NCI-H1092 (cell line): ENCODE measurements at regions not wholly inside any gene's neighbourhood (a gene's known extent, or its start where the extent isn't known, plus 50 kb on each side); places are given as distances from the start of the nearest gene placed in this dataset.
"Not testable (repeated sequence)": the region's sequence is repeated elsewhere in the genome, so short reads cannot be mapped to it uniquely, and the experiment has no call there.

Source experiments
- DNase-seq: peaks from one replicate; lab custom pipeline; 2025; lab: John Stamatoyannopoulos, UW

DNA sequence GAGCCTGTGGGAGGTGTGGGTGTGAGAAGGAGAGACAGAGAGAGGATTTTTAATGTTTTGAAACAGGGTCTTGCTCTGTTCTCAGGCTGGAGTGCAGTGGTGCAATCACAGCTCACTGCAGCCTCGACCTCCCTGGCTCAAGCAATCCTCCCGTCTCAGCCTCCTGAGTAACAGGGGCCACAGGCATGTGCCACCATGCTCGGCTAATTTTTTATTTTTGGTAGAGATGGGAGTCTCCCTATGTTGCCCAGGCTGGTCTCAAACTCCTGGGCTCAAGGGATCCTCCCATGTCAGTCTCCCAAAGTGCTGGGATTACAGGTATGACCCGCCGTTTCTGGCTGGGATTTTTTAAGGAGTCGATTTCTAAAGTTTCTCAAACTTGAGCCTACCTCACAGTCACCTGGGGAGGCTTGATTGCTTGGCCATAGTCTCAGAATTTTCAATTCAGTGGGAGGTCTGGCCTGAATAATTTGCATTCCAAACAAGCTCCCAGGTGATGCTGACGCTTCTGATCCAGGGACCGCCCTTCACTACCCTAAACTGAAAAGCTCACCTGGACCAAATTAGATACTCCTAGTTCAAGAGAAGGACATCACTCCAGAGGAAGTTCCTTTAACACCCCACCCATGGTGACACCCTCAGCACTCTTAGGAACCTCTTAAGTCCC is 70.8 kb upstream of the SLC1A4 start:
- no peak for DNase-seq

DNA sequence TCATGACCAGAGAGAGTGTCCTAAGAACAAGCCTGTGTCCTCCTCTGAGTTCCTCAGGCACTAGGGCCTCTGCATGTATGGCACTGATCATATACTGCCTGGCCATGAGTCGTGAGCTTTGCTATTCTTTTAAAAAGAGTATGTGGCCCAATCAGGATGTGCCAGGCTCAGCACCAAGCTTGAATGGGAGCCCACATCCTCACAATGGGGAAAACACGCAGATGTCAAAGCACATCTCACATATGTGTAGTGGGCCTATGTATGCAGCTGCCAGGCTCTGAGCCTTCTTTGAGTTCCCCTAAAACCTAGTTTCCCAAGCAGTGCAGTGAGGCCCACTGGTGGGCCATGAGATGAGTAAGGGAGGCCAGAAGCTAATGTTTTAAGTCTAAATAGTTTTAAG is 69.9 kb upstream of the SLC1A4 start:
- no peak for DNase-seq

DNA sequence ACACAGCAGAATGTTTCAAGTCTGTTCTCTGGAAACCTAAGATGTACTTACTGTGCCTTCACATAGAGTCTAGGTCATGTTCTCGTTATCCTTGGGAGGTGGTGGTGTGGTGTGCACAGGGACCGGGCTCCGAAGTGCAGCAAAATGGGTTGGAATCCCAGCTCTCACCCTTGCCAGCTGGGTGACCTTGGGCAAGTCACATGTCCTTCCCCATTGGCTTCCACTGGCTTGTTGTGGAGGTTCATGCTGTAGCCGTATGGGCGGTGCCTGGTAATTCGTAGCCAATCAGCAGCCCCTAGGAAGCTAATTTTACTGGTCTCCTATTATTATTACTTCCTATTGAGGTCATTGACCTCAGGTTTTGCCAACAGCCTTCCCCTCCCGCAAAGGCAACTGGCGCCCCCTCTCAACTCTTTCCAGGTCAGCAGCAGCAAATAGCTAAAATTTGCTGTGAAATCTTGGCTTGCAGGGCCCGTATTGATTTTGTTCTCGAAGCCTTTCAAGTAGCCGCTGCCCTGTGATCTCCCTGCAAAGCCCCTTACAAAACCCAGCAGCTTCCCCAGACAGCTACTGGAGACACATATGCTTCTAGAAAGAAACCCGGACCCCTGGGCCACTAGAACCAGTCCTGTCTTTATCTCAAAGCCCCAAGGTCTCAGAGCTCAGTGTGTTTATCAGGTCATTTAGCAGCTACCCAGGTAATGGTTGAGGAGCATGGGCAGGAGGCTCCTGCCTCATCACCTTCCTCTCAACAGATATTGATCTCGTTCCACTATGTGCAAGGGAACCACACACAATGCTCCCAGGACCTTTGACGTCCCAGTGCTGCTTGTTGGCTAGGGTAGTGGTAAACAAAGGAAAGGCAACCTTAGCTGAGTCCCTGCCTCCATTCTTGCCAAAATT is 66.5 kb upstream of the SLC1A4 start:
- DNase-seq, result no peak

DNA sequence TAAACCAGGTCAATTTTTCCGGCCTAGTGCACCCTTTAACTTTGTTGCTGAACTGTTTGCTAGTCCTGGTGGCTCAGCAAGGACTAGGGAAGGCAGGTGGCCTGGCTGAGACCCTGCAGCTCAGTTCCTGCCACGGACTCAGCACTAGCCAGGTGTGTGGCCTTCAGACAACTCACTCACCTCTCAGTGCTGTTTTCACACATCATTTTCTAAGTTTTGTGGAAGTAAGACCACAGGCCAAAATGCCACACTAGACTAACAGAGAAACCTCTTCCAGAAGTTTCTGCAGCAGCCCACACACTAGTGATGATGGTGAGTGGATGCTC is 65.9 kb upstream of the SLC1A4 start:
- no peak for DNase-seq

DNA sequence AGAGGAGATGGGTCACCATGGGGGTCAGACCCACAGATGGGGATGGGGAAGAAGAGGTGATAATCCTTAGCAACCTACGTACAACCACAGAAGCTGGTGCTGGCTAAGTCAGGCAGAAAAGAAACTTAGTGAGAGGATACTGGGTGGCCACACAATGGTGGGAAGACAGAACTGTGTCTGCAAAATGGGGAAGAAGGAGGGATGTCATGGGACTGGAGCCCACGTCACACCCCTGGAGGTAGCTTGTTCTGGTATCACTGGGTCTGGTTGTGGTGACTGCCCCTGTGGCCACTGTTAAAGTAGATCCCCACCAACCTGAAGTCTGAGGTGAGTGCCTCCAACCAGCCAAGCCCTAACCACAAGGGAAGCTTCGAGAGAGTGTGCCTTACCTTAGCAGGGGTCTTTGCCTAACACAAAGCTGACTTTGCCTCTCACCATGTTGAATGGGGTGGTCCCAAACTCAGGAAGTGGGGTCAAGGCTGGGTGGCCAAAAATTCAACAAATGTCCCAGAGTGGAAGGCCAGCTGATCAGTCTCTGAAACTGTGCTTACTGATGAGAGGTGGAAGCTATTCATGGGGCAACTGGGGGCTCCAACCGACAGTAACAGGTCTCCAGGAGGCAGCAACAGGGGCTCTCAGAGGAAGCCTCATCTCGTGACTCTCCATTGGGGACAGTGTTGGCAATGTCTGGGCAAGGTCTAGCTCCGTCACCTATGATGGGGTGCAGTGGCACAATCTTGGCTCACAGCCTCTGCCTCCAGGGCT is 64.8 kb upstream of the SLC1A4 start:
- no peak for DNase-seq

DNA sequence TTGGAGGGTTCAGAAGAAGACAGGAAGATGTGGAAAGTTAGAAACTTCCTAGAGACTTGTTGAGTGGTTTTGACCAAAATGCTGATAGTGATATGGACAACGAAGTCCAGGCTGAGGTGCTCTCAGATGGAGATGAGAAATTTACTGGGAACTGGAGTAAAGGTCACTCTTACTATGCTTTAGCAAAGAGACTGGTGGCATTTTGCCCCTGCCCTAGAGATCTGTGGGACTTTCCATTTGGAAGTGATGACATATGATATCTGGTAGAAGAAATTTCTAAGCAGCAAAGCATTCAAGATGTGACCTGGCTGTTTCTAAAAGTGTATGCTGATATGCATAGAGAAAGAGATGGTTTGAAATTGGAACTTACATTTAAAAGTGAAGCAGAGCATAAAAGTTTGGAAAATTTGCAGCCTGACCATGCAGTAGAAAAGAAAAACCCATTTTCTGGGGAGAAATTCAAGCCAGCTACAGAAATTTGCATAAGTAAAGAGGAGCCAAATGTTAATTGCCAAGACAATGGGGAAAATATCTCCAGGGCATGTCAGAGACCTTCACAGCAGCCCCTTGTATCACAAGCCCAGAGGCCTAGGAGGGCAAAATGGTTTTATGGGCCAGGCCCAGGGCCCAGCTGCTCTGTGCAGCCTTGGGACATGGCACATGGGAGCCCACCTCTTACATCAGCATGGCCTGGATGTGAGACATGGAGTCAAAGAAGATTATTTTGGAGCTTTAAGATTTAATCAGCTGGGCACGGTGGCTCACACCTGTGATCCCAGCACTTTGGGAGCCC is 63.1 kb upstream of the SLC1A4 start:
- DNase-seq, result not testable (repeated sequence)

DNA sequence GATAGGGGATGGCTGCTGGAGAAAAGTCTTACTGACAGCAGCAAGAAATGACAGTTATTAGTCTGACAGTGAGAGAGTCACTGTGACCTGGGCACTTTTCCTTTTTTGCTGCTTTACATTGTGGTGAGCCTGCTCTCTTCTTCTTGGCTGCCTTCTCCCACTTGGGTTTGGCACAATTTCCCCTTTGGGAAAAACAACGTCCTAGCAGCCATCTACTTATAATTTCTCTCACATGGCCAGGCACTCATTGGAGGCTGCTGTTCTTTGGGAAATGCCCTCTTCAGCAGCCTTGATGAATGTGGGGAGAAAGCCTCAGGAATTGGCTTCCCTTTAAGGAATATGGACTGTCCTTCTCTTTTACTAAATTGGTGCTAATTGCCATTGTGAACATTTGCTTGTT is 60.4 kb upstream of the SLC1A4 start:
- DNase-seq, result no peak

DNA sequence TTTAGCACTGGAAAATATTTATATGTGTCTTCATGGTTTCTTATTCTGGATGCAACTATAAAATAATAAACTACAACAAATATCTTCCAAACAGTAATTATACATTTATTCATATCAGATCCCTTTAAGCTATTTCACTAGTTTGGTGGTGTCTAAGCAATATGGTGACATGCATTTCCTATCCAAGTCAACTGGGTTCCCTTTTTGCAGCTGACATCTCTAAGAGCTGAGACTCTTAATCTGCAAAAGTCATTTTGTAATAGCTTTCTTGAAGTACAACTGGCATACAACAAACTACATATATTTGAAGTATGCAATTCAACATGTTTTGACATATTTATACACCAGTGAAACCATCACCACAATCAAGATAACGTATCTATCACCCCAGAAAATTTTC is 59.9 kb upstream of the SLC1A4 start:
- DNase-seq, result no peak

DNA sequence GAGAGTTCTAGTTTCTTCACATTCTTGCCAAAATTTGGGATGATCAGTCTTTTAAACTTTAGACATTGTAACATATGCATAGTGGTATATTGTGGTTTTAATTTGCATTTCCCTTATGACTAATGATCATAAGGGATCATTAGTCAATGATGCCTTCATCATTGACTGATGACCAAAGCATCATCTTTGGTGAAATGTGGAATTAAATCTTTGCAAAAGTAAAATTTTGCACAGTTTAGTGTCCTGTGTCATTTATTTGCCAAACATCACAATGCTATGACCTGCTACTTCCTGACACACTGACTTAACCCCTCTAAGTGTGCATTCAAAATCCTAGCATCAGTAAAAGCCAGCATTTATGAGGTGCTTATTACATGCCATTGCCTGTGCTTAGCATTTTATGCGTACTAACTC is 58.9 kb upstream of the SLC1A4 start:
- no peak for DNase-seq

DNA sequence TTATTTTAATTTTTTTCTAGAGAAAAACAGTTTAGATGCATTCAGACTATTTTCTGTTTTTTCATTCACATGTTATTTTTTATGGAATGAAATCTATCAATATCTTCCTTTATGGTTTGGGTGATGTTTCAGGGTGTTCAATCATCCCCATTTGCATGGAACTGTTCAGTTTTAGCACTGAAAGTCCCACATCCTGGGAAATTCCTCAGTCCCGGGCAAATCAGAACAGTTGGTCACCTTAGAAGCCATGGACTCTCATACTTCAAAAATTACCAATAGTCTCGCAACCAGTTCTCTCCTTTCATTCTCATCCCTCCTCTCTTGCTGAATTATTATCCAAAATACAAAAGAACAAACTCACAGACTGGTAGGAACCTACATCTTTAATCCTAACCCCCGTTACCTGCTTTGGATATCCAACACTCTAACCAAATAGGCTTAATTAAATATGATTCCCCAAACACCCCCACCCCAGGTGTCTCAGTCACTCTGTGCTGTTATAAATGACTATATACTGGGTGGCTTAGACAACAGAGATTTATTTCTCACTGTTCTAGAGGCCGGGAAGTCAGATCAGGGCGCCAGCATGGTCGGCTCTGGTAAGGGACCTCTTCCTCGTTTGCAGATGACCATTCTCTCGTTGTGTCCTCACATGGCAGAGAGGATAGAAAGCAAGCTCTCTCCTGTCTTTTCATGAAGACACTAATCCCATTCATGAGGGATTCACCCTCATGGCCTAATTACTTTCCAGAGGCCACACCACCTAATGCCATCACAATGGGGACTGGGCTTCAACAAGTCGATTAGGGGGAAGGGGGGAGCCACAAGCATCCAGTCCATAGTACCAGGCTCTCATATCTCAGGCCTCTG is 57.7 kb upstream of the SLC1A4 start:
- no peak for DNase-seq

DNA sequence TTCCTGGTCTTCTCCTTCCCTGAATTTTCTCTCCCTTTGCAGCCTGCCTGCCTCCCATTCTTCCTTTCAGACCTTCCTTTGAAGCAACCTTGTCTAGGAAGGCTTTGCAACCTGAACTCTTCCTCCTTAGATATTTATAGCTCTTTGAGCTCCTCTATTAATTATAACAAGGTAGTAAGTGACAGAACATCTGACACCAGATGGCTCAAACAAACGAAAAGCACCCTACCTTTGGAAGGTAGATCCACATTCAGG is 57.2 kb upstream of the SLC1A4 start:
- DNase-seq, result no peak

DNA sequence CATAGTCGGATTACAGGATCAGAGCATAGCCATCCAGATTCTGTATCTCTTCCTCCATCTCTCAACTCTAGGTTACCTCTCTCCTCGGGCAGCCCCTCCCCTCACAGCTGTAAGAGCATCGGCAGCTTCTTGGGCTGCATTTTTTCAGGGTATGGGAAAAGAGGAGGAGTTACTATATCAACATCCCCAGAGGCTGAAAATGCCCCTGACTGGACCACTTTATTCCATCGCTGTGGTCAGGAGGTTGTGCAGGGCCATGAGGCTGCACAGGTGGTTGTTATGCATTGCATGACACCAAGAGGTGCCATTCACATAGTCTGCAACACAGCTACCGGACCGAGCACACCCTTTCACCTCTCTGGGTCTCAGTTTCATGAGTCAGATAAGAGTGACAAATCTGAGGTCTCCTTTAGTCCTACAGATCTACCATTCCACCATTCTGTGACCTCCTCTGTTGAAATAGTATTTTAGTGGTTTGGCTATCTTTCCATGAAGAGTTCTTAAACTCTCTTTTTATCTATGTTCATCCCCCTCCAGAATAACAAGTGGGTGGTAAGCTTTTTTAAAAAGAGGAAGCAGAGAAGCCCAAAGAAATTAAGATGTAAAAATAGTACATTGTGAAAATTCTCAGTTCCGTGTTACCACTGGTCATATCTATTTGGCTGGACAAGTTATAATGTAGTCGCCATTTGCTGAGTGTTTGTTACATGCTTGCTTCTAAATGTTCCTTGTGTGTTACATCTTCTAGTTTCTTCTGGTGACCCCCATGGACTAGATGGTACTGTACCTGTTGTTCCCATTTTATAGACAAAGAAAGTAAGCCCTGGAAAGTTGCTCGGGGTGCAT is 56.6 kb upstream of the SLC1A4 start:
- no peak for DNase-seq

DNA sequence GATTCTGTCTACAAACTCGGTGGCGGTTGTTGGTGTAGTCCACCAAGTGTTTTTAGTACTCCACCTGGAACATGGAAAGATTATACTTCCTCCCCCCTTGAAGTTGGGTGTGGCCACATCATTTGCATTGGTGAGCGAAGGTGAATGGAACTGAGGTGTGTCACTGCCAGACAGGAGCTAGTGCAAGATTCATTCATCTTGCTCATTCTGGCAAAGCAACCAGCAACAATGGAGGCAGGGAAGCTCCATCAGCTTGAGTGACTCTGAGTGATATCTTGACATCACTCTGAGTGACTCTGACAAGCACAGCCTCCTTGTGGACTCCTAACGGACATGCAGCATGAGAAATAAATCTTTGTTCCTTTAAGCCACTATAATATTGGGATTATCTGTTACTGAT is 54.7 kb upstream of the SLC1A4 start:
- DNase-seq, result no peak

DNA sequence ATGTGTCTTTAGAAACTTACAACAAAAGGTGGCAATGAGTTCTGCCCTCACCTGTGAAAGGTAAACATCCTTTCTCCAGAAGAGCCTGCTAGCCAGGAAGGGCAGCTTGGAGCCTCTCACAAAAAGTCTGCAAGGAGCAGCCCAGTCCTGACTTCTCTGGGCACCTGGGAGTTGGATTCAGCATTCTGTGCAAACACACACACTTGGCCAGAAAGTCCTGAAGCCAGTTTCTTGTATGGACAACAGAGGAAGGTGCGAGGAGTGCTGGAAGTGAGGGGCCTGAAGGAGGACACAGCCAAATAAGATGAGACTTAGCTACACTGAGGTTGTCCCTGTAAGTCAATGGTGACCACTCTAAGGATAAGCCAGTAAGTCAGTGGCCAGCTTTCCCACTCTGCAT is 52.4 kb upstream of the SLC1A4 start:
- DNase-seq, result no peak

DNA sequence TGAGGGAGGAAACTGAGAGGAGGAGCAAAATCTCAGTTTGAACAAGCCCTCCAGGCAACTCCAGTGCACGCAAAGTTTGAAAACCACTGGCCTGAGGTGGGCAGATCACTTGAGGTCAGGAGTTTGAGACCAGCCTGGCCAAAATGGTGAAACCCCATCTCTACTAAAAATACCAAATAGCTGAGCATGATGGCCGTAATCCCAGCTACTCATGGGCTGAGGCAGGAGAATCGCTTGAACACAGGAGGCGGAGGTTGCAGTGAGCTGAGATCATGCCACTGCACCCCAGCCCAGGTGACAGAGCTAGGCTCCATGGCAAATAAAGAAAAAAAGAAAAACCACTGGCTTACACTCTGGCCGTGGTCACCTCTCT is 51.9 kb upstream of the SLC1A4 start:
- not testable (repeated sequence) for DNase-seq

DNA sequence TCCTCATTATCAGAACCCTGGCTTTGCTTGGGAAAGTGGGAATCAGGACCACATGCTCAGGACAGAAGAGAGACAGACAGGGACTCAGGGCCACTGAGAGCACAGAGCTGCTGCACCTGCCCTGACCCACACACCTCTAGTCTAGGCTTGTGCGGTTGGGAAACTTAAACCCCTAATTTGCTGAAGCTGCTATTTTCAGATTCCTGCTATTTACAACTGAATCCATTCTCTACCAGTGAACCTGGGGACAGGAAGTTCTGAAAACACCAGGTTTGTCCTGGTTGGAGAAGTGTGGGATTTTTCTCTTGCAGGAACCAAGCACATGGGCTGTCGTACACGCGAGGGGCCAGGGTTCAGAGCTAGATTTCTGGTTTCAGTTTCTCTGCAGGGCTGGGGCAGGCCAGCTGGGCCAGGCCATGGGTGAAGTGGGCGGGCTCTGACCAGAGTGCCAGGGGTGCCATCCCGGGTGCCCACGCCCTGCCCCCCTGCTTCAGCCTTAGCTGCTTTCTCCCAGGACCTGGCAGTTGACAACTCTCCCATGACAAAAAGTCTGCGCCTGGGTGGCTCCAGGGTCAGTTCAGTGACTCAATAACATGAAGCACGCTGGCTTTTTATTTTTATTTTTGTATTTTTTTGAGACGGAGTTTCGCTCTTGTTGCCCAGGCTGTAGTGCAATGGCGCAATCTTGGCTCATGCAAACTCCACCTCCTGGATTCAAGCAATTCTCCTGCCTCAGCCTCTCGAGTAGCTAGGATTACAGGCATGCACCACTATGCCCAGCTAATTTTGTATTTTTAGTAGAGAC is 51.3 kb upstream of the SLC1A4 start:
- DNase-seq, result no peak

DNA sequence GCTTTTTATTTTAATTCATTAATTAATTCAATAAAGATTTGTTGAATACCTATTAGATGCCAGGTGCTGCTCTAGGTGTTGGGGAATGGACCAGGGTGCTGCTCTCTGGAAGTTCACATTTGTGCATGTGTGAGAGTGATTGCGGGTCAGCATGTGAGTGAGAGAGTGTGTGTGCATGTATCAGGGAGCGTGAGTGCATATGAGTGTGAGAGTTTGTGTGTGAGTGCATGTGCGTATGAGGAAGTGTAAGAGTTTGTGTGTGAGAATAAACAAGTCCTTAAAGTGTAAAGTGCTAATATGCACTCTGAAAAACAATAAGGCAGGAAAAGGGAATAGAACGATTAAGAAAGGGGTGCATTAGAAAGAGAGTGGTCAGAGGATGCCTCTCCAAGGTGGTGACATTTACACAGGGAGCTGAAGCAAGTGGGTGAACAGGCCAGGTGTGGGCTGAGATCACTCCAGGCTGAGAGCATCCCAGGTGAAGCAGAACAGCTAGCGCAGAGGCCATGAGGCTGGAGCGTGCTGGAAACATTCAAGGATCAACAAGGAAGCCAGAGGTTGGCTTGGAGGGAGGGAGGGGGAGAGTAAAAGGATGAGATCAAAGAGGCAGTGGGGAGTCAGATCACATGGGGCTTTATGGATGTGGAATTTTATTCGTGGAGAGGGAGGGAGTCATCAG is 50.5 kb upstream of the SLC1A4 start:
- DNase-seq, result no peak

DNA sequence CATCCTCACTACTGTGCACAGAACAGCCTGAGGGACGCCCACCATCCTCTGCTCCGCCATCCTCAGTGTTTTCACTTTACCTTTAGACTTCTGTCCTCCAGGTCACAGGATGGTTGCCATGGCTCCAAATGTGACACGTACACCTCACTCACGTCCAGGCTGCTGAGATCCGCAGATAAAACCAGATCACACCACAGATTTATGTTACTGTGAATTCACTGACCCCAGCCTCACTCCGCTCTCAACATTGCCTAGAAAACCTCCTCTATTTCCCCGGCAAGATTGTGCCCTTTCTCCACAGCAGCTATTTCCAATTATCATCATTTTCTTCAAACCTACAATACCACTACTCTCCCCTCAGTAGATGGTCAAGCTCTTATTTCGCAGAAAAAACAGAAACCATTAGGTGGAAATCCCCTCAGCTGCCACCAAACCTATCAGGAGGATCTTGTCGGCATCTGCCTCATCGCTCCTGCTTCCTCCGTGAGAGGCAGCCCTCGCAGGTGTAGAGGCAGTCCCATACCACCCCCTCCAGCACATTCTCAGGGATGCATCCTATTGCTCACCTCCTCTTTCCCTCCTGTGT is 49.8 kb upstream of the SLC1A4 start:
- DNase-seq, result no peak
